Naive B cell (primary cell): ENCODE measurements at regions not wholly inside any gene's neighbourhood (a gene's known extent, or its start where the extent isn't known, plus 50 kb on each side); places are given as distances from the start of the nearest gene placed in this dataset.
"Not testable (repeated sequence)": the region's sequence is repeated elsewhere in the genome, so short reads cannot be mapped to it uniquely, and the experiment has no call there.

Experiments
- ATAC-seq, 2 donors: fragments of 150-1000 bp; cut with Tn5 transposase; 2 replicates each; pipeline ENCODE4 v1.10.0; 2021; ENCODE audit warnings: low read depth in 2 of 2, mild to moderate bottlenecking in 2 of 2, moderate library complexity in 2 of 2
- DNase-seq: peaks from one replicate; pipeline ENCODE4 v3.0.0; 2022
- H3K27ac Mint-ChIP-seq, 6 donors: one replicate each; pipeline ENCODE4 v1.8.0; 2020 to 2022; ENCODE audit warnings: mild to moderate bottlenecking in 6 of 6, mixed read lengths in 6 of 6, moderate library complexity in 5 of 6, inconsistent platforms in 2 of 6
- H3K27me3 Mint-ChIP-seq, 3 donors: one replicate each; pipeline ENCODE4 v1.8.0; 2021 to 2022; ENCODE audit warnings: mixed read lengths in 3 of 3, mild to moderate bottlenecking in 1 of 3
- H3K36me3 Mint-ChIP-seq, 2 donors: one replicate each; pipeline ENCODE4 v1.8.0; 2020 to 2022; ENCODE audit warnings: mixed read lengths in 2 of 2, inconsistent platforms in 1 of 2, mild to moderate bottlenecking in 1 of 2
- H3K4me1 Mint-ChIP-seq, 3 donors: one replicate each; pipeline ENCODE4 v1.8.0; 2020 to 2022; ENCODE audit warnings: mixed read lengths in 3 of 3, inconsistent platforms in 1 of 3, mild to moderate bottlenecking in 1 of 3, moderate library complexity in 1 of 3
- H3K4me3 Mint-ChIP-seq, 8 donors: one replicate each; pipeline ENCODE4 v1.8.0; 2020 to 2022; ENCODE audit warnings: mild to moderate bottlenecking in 8 of 8, mixed read lengths in 8 of 8, moderate library complexity in 8 of 8, inconsistent platforms in 2 of 8
- H3K9me3 Mint-ChIP-seq, 7 donors: one replicate each; pipeline ENCODE4 v1.8.0; 2020 to 2022; ENCODE audit warnings: mixed read lengths in 7 of 7, mild to moderate bottlenecking in 5 of 7, inconsistent platforms in 2 of 7, moderate library complexity in 1 of 7

GRCh38 chr18:38221476-38222100 is 656.0 kb upstream of the CELF4 start:
- Mint-ChIP-seq H3K27me3 (no peaks in the 10 kb centered on the region), H3K27ac (no peak overlapping the region), H3K36me3 (no peaks in the 10 kb centered on the region), H3K4me1 (no peaks in the 10 kb centered on the region), H3K9me3 (peaks cover 3 to 13% (median 4%) of the 10 kb centered on the region in 7 donors), H3K4me3 (no peak overlapping the region)
- ATAC-seq (no peak), DNase-seq (no peak)

GRCh38 chr18:38198956-38199355 is 633.4 kb upstream of the CELF4 start:
- H3K36me3 Mint-ChIP-seq = no peaks in the 10 kb centered on the region
- no peak overlapping the region for H3K27ac Mint-ChIP-seq
- no peaks in the 10 kb centered on the region for H3K27me3 Mint-ChIP-seq
- DNase-seq (no peak), ATAC-seq (no peak)
- peaks cover 0 to 7% (median 2%) of the 10 kb centered on the region in 7 donors for H3K9me3 Mint-ChIP-seq
- no peak overlapping the region for H3K4me3 Mint-ChIP-seq
- no peaks in the 10 kb centered on the region for H3K4me1 Mint-ChIP-seq

DNA sequence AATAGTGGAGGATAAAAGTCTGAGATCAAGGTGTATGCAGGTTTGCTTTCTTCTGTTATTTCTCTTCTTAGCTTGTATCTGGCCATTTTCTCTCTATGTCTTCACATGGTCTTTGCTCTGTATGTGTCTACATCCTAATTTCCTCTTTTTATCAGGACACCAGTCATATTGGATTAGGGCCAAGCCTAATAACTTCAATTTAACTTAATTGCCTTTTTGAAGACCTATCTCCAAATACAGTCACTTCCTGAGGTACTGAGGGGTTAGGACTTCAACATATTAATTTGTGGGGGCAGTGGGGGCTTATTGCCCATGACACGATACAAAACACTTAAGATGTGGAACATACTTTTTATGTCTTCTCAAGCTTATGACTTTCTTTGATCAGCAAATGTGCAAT is 632.9 kb upstream of the CELF4 start:
- H3K27me3 Mint-ChIP-seq = no peaks in the 10 kb centered on the region
- ATAC-seq = no peak
- H3K27ac Mint-ChIP-seq = no peak overlapping the region
- no peaks in the 10 kb centered on the region for H3K4me1 Mint-ChIP-seq
- no peaks in the 10 kb centered on the region for H3K36me3 Mint-ChIP-seq
- no peak overlapping the region for H3K4me3 Mint-ChIP-seq
- H3K9me3 Mint-ChIP-seq = peaks cover 0 to 11% (median 3%) of the 10 kb centered on the region in 7 donors
- no peak for DNase-seq

DNA sequence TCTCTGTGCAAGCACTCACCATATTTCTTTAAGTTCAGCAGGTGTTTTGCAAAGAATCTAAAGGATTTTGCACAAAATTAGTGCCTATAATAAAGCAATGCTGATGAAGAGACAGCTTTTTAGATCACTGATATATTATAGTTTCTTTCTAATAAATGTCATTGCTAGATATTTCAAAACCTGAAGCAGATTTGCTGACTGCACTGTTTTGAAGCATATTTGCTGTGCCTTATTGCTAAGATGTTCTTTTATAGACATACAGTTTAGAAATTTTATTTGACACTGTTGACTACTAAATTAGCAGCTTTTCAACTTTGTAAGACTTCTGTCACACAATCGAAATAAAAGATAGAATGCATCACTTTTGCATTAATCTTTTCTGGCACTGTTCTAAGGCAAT is 620.9 kb upstream of the CELF4 start:
- H3K4me3 Mint-ChIP-seq = no peak overlapping the region
- no peak for ATAC-seq
- H3K4me1 Mint-ChIP-seq = no peaks in the 10 kb centered on the region
- H3K9me3 Mint-ChIP-seq = peaks cover 0 to 9% (median 0%) of the 10 kb centered on the region in 7 donors
- H3K27me3 Mint-ChIP-seq = no peaks in the 10 kb centered on the region
- no peak overlapping the region for H3K27ac Mint-ChIP-seq
- no peak for DNase-seq
- H3K36me3 Mint-ChIP-seq = no peaks in the 10 kb centered on the region

DNA sequence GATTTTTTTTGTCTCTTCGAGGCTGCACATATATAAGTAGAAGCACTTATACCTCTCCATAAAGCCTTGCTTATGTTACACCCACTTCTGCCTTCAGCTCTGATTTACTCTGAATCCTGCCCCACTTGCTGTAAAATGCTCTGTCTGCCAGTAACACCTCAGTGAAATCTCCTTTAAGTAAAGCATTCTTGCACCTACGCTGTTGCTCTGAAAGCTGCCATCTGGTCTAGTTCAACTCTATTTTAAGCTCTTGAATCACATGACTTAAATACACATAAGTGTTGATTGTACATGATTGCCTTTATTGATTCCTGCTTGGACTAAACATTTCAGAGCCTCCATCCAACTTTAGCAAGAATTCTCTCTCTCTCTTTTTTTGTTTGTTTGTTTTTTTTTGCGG is 609.0 kb upstream of the CELF4 start:
- DNase-seq (no peak), ATAC-seq (no peak)
- Mint-ChIP-seq H3K27ac (no peak overlapping the region), H3K4me3 (no peak overlapping the region), H3K4me1 (no peaks in the 10 kb centered on the region), H3K27me3 (no peaks in the 10 kb centered on the region), H3K36me3 (no peaks in the 10 kb centered on the region), H3K9me3 (peaks cover 0 to 6% (median 0%) of the 10 kb centered on the region in 7 donors)

GRCh38 chr18:38174173-38174572 is 608.6 kb upstream of the CELF4 start:
- H3K4me1 Mint-ChIP-seq = no peaks in the 10 kb centered on the region
- H3K36me3 Mint-ChIP-seq = no peaks in the 10 kb centered on the region
- no peak overlapping the region for H3K4me3 Mint-ChIP-seq
- no peaks in the 10 kb centered on the region for H3K27me3 Mint-ChIP-seq
- peaks cover 0 to 6% (median 0%) of the 10 kb centered on the region in 7 donors for H3K9me3 Mint-ChIP-seq
- DNase-seq (no peak), ATAC-seq (no peak)
- no peak overlapping the region for H3K27ac Mint-ChIP-seq

DNA sequence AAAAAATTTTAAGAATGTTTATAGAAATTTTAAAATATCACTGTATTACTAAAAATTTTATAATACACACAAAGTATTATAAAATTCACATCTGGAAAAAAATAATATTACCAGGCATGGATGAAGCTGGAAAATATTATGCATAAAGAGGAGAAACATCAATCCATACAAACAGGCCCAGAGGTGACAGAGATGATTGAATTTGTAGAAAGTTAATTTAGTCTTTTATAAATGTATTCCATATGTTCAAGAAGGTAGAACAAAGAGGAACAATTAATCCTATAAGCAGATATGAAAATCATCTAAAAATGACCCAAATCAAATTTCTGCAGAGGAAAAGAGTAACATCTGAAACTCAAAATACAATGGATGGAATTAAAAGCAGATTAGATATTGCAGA is 605.2 kb upstream of the CELF4 start:
- Mint-ChIP-seq H3K4me1 (no peaks in the 10 kb centered on the region), H3K4me3 (no peak overlapping the region), H3K27ac (no peak overlapping the region), H3K36me3 (no peaks in the 10 kb centered on the region), H3K27me3 (no peaks in the 10 kb centered on the region), H3K9me3 (peaks cover 0 to 6% (median 0%) of the 10 kb centered on the region in 7 donors)
- DNase-seq (no peak), ATAC-seq (no peak)

DNA sequence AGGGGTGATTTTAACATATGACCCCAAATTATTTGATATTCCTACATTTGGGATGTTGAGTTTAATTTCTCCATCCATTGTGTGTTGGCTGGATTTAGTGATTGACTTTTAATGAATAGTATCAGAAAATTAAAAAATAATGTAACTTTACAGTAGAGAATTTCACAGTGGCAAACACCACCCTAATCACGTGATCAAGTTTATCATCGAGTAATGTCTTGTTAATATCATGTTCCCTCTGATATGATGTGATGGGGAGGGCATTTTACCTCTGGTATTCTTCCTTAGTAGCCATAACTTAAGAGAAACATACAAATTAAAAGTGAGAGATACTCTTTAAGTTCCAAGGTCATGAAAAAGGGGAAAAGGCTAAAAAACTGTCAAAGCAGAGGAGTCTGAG is 602.0 kb upstream of the CELF4 start:
- Mint-ChIP-seq H3K27me3 (no peaks in the 10 kb centered on the region), H3K9me3 (peaks cover 0 to 3% (median 0%) of the 10 kb centered on the region in 7 donors), H3K36me3 (no peaks in the 10 kb centered on the region), H3K4me1 (no peaks in the 10 kb centered on the region), H3K27ac (no peak overlapping the region), H3K4me3 (no peak overlapping the region)
- DNase-seq = no peak
- no peak for ATAC-seq

DNA sequence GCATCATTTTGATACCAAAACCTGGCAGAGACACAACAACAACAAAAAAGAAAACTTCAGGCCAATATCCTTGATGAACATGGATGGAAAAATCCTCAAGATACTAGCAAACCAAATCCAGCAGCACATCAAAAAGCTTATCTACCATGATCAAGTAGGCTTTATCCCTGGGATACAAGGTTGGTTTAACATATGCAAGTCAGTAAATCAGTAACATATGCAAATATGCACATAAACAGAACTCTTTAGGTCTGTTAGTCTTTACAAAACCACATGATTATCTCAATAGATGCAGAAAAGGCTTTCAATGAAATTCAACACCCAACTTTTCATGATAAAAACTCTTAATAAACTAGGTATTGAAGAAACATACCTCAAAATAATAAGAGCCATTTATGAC is 587.5 kb upstream of the CELF4 start:
- DNase-seq, H3K36me3 Mint-ChIP-seq, H3K27me3 Mint-ChIP-seq, ATAC-seq, H3K4me3 Mint-ChIP-seq, H3K4me1 Mint-ChIP-seq, H3K27ac Mint-ChIP-seq: not testable (repeated sequence)
- H3K9me3 Mint-ChIP-seq = peaks cover 7 to 16% (median 8%) of the 10 kb centered on the region in 7 donors

DNA sequence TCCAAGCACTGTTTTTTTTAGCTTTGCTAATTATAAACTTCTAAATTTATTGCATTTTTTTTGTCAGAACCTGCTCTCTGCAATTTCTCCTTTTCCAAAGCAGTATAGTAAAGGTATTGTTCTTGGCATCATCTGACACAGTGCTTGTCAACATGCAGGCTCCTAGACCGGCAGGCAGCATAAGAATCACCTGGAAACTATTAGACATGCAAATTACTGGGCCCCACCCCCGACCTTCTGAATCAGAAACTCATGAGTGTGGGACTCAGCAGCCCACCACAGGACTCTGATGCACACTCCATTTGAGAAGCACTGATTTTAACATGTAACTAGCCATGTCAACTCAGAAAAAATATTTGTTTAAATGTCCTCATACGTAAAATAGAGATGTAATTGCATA is 551.1 kb upstream of the CELF4 start:
- no peak overlapping the region for H3K4me3 Mint-ChIP-seq

DNA sequence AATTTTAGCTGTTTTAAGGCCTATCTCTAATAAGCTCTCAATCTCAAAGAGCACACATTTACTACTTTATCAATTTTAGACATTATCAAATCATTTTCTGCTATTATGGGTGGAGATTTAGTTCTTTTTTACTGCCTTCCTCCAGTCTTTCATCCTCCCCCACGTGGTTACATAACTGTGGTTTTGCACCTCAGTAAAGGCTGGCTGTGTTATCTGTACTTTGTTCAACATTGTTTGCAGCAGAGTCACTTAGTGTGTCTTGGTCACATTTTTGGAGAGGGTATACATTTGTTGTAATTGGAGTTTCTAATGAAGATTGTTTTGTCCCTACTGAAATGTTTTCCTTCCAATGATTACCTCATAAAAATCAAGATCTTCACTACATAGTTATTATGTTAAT is 549.6 kb upstream of the CELF4 start:
- H3K27me3 Mint-ChIP-seq = no peaks in the 10 kb centered on the region
- no peak for ATAC-seq
- H3K27ac Mint-ChIP-seq = no peak overlapping the region
- no peaks in the 10 kb centered on the region for H3K4me1 Mint-ChIP-seq
- no peaks in the 10 kb centered on the region for H3K36me3 Mint-ChIP-seq
- DNase-seq = no peak
- peaks cover 0 to 11% (median 7%) of the 10 kb centered on the region in 7 donors for H3K9me3 Mint-ChIP-seq
- no peak overlapping the region for H3K4me3 Mint-ChIP-seq

More for the DNA sequence above, 551.1 kb upstream of the CELF4 start:
- DNase-seq (no peak), ATAC-seq (no peak)
- no peak overlapping the region for H3K27ac Mint-ChIP-seq
- H3K36me3 Mint-ChIP-seq = no peaks in the 10 kb centered on the region
- H3K27me3 Mint-ChIP-seq = no peaks in the 10 kb centered on the region
- H3K4me1 Mint-ChIP-seq = no peaks in the 10 kb centered on the region
- H3K9me3 Mint-ChIP-seq = peaks cover 0 to 7% (median 1%) of the 10 kb centered on the region in 7 donors

DNA sequence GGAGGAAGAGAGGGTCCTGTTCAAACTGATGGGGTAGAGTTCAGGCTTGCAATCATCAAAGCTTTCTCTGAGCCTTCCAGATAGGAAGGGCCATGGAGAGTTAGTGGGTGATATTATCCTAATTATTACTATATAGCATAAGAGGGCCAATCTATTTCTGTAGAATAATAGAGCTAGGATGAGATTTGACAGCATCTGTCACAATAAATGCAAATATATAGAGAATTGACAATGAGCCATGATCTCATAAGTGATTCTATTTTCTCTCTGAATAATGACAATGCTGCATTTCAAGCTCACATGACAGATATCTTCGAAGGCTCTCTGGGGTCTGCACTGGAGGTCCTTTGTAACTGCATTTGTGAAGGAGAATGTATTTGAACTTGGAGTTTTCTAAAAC is 521.9 kb upstream of the CELF4 start:
- DNase-seq = no peak
- Mint-ChIP-seq H3K9me3 (peaks cover 0 to 13% (median 2%) of the 10 kb centered on the region in 7 donors), H3K4me3 (no peak overlapping the region), H3K4me1 (no peaks in the 10 kb centered on the region), H3K27ac (no peak overlapping the region), H3K27me3 (no peaks in the 10 kb centered on the region), H3K36me3 (no peaks in the 10 kb centered on the region)
- ATAC-seq = no peak

GRCh38 chr18:38081516-38081915 is 515.9 kb upstream of the CELF4 start:
- Mint-ChIP-seq H3K27ac (no peak overlapping the region), H3K27me3 (no peaks in the 10 kb centered on the region), H3K9me3 (peaks cover 0 to 9% (median 7%) of the 10 kb centered on the region in 7 donors), H3K4me1 (no peaks in the 10 kb centered on the region), H3K4me3 (no peak overlapping the region), H3K36me3 (no peaks in the 10 kb centered on the region)
- DNase-seq (no peak), ATAC-seq (no peak)

- Mint-ChIP-seq H3K27ac (no peak overlapping the region), H3K27me3 (no peaks in the 10 kb centered on the region), H3K36me3 (no peaks in the 10 kb centered on the region), H3K4me3 (no peak overlapping the region), H3K4me1 (no peaks in the 10 kb centered on the region), H3K9me3 (peaks cover 0 to 16% (median 7%) of the 10 kb centered on the region in 7 donors)
- DNase-seq (no peak), ATAC-seq (no peak)
Observed at GRCh38 chr18:38077229-38077628, 511.6 kb upstream of the CELF4 start.
